ENCODE measurements at regions not wholly inside any gene's neighbourhood (a gene's known extent, or its start where the extent isn't known, plus 50 kb on each side); places are given as distances from the start of the nearest gene placed in this dataset.
"Not testable (repeated sequence)": the region's sequence is repeated elsewhere in the genome, so short reads cannot be mapped to it uniquely, and the experiment has no call there.

DNA sequence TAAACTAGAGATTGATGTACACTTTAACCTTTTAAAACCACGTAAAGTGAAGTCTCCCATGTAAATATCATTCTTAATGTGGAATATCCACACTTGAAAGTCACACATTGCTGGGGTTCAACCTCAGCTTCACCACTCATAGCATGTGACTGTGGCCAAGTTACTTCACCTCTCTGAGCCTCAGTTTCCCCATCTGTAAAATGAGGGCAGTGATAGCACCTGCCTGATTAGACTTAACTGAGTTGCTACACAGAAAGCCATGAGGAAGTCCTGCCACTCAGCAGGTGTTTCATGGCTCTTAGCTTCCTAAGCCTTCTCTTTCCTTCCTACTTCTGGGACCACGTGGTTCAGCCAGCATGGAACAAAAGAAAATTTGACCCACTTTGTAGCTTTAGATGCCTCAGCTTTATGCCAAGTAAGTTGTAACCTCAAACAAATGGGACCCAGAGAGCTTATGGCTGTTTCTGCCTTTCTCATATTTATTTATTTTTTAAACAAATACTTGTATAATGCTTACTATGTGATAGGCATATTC is 277.3 kb upstream of the KLF3 start:
- DNase-seq = no peak

DNA sequence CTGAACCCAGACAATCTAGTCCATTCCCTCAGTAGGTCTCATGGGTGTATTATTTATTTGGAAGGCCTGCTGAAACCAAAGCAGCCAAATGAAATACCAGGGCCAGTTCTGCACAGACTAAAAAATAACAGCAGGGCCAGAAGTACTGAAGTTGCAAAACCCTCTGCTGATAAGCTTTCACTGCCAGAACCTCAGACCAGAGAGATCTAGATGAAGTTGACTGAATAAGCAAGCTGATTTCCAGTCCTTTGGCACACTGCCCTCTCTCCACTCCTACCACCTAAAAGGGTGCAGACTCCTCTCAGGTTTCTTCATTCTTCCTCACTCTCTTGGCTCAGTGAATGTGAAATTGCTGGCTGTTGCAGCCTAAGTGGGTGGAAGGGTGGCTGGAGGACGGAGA is 276.7 kb upstream of the KLF3 start:
- no peak for DNase-seq

DNA sequence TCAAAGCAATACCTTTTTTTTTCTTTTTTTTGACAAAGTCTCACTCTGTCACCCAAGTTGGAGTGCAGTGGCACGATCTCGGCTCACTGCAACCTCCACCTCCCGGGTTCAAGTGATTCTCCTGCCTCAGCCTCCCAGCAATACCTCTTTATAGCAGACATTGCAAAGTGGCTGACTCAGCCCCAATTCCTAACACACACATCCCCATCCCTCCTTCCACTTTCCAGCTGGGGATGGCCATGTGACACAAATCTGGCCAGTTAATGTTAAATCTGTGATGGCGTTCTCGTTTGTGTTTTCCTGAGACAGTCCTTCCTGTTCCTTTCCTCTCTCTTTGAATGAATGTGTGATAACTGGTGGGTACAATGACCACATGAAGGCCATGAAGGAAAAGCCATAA is 276.2 kb upstream of the KLF3 start:
- no peak for DNase-seq

DNA sequence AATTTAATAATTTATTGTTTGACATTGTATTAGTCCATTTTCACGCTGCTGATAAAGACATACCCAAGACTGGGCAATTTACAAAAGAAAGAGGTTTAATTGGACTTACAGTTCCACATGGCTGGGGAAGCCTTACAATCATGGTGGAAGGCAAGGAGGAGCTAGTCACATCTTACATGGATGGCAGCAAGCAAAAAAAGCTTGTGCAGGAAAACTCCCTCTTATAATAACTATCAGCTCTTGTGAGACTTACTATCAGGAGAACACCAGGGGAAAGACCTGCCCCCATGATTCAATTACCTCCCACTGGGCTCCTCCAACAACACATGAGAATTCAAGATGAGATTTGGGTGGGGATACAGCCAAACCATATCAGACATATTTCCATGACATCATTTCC is 275.1 kb upstream of the KLF3 start:
- DNase-seq = not testable (repeated sequence)

DNA sequence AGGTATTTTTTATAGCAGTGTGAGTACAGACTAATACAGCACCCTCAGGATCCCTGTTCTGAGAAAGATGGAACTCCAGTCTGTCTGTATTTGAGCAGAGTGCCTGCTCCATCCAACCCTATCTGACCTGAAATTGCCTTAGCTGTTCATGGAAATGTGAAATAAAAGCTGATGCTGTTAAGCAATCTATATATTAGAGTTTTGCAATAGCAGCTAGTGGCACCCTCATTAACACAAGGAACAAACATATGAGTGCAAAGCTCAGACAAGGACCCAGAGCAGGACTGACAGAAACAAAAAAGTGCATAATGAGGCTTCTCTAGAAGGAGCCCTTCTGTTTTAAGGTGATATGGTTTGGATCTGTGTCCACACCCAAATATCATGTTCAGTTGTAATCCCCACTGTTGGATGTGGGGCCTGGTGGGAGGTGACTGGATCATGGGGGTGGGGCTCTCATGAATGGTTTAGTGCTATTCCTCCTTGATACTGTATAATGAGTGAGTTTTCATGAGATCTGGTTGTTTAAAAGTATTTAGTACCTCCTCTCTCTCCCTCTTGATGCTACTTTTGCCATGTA is 272.9 kb upstream of the KLF3 start:
- no peak for DNase-seq

DNA sequence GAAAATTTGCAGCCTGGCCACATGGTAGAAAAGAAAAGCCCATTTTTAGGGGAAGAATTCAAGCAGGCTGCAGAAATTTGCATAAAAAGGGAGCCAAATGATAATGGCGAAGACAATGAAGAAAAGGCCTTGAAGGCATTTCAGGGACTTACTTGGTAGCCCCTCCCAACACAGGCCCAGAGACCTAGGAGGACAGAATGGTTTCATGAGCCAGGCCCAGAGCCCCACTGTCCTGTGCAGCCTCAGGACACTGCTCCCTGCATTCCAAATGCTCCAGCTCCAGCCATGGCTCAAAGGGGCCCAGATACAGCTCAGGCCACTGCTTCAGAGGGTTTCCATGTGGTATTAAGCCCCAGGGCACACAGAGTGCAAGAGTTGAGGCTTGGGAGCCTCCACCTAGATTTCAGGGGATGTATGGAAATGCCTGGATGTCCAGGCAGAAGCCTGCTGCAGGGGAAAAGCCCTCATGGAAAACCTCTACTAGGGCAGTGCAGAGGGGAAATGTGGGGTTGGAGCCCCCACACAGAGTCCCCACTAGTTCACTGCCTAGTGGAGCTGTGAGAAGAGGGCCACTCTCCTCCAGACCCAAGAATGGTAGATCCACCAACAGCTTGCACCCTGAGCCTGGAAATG is 271.7 kb upstream of the KLF3 start:
- no peak for DNase-seq

DNA sequence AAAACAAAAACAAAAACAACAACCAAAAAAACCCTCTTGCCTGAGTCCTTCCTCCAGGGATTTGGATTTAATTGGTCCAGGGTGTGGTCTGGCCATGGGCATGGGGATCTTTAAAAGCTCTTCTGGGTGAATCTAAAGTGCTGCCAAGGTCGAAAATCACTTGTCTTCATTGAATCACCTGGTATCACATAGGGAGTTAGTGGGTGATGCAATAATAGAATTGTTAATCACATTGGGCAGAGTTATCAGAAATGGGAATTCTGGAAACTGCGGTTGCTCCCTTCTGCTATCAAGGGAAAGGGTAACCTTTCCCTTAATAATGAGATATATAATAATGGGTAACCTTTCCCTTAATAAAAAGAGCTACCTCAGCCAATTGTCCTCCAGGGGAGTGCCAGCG is 267.9 kb upstream of the KLF3 start:
- DNase-seq = no peak

DNA sequence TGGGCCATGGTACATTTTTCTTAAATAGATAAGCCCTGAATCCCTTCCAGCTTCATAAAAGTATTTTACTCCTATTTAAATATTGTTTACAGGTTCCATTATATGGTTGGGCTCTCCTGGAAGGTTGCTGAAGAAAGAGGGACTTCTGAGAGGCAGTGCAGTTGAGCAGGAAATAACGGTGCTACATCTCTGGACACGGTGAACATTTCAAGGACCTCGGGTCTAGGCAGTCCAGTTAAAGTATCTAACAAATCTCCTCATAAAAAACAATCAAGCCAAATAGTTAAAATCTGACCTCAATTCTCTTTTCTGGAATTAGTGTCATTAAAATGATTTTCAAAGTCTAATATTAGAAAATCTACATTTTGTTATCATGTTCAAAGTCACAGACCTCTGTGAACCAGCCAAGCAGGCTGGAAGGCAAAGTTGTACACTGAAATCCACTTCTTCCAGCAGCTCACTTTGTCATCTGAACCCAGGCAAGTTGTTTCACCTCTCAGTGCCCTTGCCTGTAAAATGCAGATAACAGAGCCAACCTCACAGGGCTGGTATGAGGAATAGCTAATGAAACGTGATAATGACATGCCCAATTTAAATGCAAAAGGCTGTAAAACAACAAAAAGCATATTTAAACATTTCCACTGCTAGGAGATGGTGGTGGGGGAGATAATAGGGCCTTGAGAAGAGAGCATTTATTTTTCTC is 267.0 kb upstream of the KLF3 start:
- DNase-seq = no peak

DNA sequence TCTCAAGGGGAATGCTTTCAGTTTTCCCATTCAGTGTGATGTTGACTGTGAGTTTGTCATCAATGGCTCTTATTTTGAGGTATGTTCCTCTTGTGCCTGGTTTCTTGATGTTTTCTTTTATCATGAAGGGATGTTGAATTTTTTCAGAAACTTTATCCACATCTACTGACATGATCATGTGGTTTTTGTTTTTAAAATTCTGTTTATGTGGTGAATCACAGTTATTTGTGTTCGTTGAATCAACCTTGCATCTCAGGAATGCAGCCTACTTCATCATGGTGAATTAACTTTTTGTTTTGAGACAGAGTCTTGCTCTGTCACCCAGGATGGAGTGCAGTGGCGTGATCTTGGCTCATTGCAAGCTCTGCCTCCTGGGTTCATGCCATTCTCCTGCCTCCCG is 263.1 kb upstream of the KLF3 start:
- no peak for DNase-seq

DNA sequence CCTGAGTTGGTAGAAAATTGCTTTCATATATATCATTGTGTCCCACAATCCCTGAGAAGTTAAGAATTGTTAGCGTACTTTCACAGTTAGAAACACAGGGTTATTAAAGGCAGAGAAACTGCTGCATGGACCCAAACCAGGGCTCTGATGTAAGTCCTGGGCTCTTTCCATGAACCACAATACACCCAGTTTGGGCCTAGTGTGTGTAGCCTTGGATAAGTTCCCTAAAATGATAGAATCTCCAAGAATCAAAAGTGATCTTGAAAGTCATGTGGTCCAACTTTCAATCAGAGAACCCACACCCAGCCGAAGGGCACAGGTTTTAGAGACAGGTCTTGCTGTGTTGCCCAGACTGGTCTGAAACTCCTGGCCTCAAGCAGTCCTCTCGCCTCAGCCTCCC is 257.8 kb upstream of the KLF3 start:
- DNase-seq = no peak

DNA sequence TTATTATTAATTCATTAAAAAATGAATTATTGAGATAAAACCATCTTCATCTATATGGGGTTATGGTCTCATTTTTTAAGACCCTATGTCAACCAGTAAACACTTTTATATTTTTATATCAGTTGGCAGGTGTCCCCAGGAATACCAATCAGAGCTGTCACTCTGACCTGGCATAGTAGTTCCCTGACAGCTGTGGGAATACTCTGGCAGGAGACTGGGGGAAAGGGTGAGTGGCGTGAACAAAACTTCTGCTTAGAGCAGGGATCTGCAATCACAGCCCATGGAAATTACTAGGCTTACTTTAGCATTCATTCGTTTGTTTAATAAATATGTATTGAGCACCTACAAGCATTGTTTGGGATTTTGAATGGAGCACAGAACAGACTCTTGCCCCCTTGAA is 254.1 kb upstream of the KLF3 start:
- no peak for DNase-seq

DNA sequence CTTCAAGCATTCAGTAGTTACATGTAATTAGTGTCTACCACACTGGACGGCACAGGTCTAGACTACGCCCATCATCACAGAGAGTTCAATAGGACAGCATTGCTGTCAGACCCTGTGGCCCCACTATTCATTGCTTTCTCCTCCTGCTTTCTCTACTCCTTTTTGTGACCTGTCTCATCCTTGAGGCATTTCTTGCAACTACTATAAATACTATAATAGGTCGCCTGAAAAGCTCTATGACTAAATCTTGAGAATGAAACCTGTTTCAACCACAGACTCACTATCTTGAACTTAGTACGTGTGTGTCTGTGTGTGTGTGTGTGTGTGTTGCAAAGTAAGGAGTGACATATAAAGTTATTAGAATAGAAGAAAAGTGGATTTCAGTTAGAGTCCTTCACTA is 252.9 kb upstream of the KLF3 start:
- DNase-seq = no peak

DNA sequence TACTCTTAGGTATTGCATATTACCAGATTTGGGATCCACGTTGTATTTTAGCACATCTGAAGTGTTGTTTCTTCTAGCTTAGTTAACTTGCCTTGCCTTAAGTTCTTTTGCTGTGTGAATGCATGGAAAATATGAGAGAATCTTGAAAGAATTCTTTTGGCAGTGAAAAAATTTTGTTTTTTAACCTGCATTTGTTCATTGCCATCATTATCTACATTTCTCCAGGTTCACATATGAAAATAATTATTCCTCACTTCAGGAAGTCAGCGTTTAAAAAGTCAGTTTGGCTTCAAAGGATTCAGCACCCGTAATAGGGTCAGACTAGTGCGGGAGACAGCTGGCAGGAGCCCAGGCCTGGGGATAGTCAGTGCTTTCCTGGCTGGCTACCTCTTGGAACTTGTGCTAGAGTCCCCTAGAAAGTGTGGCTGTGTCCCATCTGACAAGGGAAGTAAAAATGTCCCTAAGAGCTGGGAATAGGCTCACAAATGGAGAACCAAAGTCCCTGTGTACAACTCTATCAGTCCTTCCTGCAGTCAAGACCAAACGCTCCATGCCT is 251.9 kb upstream of the KLF3 start:
- no peak for DNase-seq

DNA sequence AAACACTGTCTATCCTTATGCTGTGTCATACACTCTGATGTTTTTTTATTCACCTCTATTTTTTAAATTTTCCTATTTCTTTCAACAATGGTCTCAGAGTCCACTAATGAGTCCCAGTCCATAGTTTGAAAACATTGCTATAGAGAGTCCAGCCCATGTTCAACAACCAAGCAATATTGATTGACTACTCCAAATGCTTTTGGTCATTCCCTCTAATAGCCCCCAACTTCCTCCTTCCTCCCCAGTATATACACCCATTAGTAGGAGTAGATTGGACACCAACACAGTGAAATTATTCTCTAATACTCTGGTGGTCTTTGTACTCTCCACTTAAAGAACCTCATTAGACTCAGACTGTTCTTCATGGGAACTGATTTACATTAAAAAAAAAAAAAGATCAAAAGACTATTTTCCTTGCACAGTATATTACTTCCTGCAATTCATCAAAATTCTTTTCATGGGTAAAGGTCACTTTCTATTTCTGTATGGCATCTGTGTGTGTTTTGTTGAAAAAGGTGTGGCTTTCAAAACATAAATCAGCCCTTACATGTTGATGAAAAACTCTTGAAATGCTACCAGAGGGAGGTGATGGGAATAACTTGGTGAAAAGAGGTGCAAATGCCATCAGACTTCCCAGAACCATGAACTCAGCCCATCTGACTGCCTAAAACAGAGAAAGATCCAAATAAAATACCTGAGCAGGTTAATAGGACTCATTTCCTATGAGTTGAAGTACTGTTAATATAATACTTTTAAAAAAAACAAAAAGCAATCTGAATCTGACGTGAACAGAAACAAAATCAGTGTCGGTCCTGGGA is 250.3 kb upstream of the KLF3 start:
- no peak for DNase-seq

DNA sequence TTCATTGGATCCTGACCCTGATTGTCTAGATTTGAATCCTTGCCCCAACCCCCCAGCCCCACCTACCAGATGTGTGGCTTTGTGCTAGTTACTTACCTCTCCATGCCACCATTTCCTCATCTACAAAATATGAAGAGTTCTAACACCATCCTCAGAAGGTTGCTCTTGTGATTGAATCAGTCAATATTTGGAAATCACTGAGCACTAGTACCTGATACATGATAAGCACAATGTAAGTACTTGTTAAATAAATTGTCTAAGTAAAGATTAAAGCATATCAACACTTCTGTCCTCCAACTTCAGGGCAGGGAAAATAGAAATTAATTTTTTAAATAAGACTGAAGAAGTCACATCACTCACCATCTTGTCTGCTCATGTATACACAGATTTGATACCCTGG is 249.6 kb upstream of the KLF3 start:
- DNase-seq = no peak

DNA sequence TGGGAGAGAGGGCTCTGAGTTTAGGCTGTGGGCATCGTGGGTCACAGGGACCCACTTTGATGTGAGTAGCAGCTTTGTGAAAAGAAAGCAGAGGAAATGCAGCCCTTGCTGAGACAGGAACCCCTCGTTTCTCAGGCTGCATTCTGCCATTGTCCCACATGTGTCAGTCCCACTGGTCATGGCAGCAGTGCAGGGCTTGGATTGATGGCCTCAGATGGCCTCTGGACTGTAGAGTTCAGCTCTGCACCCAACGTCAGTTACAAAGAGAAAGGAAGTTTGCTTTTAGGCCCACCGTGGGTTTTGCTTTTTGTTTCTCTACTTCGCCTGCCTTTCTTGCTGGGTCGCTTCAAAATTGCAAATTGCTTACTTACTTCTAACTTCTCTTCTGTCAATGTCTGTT is 248.3 kb upstream of the KLF3 start:
- DNase-seq = no peak

DNA sequence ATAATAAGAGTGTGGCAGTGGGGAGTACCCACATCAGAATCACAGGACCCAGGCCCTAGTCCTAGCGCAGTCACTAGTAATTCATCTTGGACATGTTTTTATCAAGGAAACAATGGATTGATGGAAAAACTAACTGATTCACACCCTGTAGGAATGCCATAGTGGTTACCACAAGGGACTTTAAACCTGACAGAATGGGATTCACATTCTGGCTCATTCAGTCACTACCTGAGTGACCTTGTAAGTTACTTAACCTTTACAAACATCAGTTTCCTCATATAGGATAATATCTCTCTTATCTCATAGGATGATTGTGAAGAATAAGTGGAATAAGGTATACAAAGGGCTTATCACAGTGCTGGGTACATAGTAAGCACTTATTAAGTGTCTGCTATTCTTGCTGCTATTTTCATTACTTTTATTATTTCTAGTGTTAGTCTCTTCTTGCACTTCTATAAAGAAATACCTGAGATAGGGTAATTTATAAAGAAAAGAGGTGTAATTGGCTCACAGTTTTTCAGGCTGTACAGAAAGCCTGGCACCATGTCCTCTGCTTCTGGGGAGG is 247.5 kb upstream of the KLF3 start:
- no peak for DNase-seq

DNA sequence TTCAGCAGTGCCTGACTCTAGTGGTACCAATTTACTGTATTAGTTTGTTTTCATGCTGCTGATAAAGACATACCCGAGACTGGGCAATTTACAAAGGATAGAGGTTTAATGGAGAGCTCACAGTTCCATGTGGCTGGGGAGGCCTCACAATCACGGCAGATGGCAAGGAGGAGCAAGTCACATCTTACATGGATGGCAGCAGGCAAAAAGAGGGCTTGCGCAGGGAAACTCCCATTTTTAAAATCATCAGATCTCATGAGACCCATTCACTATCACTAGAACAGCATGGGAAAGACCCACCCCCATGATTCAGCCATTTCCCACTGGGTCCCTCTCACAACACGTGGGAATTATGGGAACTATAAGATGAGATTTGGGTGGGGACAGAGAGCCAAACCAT is 243.7 kb upstream of the KLF3 start:
- not testable (repeated sequence) for DNase-seq

DNA sequence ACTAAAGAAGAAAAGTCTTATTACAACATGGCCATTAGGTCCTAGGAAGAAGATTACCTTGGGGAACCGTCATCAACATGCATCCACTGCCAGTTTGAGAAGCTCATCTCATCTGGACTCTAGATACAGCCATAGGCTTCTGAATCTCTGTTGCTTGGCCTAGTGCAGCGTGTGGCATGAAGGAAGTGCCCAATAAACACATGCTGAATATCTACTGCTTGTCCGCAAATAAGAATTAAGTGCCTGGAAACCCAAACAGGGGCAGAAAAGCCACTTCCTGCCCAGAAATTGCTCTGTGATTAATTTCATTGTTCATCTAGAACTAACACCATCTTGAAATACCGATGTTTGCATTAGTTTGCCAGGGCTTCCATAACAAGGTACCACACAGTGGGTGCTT is 241.1 kb upstream of the KLF3 start:
- DNase-seq = no peak

DNA sequence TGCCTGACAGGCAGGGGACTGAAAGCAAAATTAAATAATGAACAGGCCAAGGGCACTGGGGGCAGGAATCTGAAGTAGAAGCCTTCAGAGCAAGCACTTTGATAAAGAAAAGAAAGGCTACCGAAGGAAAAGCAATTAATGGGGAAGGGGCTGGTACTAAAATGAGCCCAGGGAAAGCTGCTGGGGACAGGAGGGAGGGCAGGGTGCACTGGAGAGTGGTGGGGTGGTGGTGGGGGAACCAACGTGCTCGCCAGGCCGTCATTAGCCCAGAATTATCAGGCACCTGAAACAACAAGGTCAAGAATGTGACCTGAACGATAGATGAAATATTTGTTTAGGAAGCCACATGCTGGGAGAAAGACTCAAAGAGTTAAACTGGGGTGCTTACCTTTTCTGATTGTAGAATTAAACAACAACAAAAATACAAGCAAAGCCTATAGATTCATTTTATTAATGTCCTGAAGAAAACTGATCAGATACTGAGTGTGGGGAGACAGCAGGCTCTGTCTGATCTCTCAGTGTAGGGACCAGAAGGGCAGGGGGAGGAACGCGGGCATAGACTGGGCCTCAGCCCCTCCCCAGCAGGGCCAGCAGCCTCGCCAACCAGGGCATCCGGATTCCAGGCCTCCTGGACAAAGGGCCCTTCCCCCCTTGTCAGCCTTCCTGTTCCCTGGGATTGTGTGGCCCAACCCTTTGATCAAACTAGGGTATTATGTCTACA is 239.7 kb upstream of the KLF3 start:
- DNase-seq = no peak

DNA sequence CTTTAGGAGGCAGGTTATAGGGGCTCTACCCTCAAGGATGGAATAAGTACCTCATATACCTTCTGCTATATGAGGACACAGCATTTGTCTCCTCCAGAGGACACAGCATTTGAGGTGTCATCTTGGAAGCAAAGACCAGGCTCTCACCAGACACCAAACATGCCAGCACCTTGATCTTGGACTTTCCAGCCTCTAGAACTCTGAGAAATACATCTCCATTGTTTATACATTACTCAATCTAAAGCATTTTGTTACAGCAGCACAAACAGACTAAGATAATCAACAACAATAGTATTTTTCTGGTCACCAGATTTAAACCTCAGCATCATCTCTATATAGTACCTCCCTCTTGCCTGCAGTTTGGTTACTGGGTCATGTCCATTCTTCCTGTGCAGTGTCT is 237.5 kb upstream of the KLF3 start:
- no peak for DNase-seq

DNA sequence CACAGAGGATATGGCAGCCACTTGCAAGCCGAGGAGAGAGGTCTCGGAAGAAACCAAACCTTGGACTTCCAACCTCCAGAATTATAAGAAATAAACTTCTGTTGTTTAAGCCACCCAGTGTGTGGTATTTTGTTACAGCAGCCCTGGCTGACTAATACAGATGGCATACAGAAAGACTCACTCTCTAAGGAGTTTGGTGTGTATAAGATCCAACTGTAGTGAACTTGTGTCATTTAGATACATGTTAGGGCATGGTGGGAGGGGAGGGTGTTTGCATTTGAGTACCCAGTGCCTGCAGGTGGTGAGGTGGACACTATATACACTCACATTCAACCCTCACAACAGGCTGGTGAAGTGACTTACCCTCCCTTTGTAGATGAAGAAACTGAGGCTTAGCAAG is 233.2 kb upstream of the KLF3 start:
- no peak for DNase-seq

Measured in activated CD8-positive, alpha-beta memory T cell treated with anti-CD3 and anti-CD28 coated beads, Interleukin-2, amount 50 U/mL, for 48 hours (primary cell).